Cardiac fibroblast (primary cell): ENCODE measurements at regions not wholly inside any gene's neighbourhood (a gene's known extent, or its start where the extent isn't known, plus 50 kb on each side); places are given as distances from the start of the nearest gene placed in this dataset.

Experiments used
- DNase-seq, 2 donors: peaks; one replicate each; pipeline versions ENCODE4 v3.0.0 to v3.0.0-alpha.2; 2010; ENCODE audit warnings: low read depth in 2 of 2
- H3K4me3 ChIP-seq, 2 donors: replicated peaks in 1 of 2; 1 replicate in 1 of 2; 2 replicates in 1 of 2; pipeline ENCODE4 v1.5.1; 2011; ENCODE audit warnings: low read depth in 2 of 2, low read length in 2 of 2, mild to moderate bottlenecking in 2 of 2, moderate library complexity in 1 of 2
- TF ChIP-seq, protein P1 (sequence below): IDR thresholded peaks from one replicate; pipeline ENCODE4 v1.5.1; 2011; ENCODE audit warnings: low read depth, mild to moderate bottlenecking, low read length, inconsistent platforms

DNA sequence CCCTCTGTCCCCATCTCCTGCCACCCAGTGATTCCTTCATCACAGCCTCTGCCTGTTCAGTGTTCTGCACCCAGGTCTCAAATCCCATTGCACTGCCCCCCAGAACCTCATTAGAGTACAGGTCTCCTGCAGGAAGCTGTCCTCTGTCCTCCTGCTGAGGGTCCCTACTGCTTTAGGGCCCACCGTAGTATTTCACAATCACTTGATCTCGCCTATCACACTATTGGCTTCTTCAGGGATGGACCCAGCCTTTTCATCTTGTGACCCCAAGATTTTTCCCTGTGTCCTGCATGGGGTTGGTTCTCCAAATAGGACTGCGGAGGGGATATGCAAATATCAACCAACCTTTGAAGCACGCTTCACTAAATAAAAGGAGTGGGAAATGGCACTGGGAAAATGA is 331.1 kb upstream of the AJAP1 start:
- no peak for DNase-seq
- TF ChIP-seq, protein P1, sequence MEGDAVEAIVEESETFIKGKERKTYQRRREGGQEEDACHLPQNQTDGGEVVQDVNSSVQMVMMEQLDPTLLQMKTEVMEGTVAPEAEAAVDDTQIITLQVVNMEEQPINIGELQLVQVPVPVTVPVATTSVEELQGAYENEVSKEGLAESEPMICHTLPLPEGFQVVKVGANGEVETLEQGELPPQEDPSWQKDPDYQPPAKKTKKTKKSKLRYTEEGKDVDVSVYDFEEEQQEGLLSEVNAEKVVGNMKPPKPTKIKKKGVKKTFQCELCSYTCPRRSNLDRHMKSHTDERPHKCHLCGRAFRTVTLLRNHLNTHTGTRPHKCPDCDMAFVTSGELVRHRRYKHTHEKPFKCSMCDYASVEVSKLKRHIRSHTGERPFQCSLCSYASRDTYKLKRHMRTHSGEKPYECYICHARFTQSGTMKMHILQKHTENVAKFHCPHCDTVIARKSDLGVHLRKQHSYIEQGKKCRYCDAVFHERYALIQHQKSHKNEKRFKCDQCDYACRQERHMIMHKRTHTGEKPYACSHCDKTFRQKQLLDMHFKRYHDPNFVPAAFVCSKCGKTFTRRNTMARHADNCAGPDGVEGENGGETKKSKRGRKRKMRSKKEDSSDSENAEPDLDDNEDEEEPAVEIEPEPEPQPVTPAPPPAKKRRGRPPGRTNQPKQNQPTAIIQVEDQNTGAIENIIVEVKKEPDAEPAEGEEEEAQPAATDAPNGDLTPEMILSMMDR: no peak

DNA sequence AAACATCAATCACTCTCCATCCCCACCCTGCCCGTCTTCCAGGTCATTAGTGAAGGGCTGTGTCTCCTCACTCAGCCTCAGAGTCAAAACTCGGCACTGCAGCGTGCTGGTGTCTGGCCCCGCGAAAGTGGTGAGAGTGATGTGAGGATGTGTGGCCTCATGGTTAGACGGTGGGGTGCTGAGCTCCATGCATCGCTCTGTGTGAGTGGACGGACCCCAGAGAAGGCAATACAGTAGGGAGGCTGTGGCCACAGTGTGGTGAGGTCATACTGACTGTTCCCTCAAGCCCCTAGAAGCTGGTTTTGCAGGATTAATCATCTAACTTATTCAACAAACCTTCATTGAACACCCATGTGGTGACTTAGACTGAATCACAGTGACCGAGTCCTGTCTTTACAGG is 329.9 kb upstream of the AJAP1 start:
- no peak overlapping the region for H3K4me3 ChIP-seq
- no peak for DNase-seq
- TF ChIP-seq, protein P1: no peak

More for the DNA sequence above, 331.1 kb upstream of the AJAP1 start:
- H3K4me3 ChIP-seq: no peak overlapping the region

DNA sequence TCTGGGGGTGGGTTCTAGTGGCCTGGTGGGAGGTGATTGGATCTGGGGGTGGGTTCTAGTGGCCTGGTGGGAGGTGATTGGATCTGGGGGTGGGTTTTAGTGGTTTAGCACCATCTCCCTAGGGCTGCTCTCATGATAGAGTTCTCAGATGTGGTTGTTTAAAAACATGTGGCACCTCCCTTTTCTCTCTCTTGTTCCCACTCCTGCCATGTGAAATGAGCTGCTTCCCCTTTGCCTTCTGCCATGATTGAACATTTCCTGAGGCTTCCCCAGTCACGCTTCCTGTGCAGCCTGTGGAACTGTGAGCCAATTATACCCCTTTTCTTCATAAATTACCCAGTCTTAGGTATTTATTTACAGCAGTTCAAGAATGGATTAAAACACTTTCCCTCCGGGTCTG is 327.3 kb upstream of the AJAP1 start:
- TF ChIP-seq, protein P1: no peak

DNA sequence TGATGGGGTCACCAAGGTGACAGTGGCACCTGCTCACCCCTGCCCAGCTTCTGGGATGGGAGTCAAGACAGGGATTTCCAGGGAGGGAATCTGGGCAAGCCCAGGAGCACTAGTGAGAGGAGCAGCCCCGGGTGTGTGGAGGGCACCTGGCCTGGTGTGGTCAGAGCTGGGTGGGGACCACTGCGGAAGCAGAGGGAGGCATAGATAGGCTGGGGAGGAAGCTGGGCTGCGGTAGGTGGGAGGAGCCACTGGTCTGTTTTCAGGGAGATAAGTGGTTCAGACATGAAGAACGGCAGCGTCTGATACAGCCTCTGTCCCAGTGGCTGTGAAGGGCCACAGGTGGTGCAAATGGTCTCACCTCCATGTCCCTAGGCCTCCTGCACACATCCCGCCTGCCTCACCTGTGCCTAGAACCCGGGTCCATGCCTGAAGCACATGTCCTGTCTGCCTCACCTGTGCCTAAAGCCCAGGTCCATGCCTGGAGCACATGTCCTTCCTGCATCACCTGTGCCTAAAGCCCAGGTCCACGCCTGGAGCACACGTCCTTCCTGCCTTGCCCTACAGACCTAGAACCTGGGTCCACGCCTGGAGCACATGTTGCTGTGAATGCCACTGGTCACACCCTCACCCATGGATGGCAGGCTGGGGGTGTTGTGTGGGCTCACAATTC is 325.9 kb upstream of the AJAP1 start:
- DNase-seq: no peak

More for the DNA sequence above, 327.3 kb upstream of the AJAP1 start:
- no peak for DNase-seq
- no peak overlapping the region for H3K4me3 ChIP-seq

DNA sequence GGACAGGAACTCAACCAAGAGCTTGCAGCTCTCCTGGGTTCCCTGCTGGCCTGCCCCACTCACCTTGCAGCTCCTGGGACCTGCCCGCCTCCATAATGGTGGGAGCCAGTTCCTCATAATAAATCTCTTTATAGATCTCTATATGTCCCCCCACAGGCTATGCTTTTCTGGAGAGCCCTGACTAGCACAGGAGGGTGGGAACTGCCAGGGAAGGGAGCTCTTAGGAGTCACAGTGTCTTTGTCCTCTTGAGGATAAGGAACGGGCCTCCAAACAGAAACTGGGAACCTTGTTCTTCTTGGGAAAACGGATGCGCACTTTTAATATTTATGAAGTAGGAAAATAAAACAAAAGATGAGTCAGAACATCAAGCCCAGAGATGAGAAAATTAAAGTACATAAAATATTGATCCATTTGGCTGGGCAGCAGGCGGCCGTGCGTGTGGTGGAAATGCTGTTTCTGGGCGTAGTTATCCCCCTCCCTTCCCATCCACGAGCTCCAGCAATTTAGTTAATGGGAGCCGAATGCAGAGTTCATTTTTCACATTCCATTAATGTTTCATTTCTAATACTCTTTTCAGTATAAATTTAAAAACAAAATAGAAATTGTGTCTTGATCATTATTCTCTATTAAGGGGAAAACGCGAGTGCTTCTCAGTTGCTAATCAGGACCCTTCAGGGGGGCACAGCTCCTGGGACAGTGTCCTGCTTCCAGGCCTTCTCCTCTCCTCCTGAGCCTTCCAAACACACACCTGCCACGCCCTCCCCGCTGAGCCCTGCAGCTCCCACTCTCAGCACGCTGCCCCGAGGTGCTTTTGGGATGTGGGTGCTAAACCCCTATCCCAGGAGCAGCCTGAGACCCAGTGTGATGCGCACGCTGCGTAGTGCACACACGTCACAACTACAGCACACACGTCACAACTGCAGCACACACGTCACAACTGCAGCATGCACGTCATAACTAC is 323.3 kb upstream of the AJAP1 start:
- TF ChIP-seq, protein P1: no peak
- no peak overlapping the region for H3K4me3 ChIP-seq
- DNase-seq: no peak

More for the DNA sequence above, 325.9 kb upstream of the AJAP1 start:
- TF ChIP-seq, protein P1: no peak
- no peak overlapping the region for H3K4me3 ChIP-seq

DNA sequence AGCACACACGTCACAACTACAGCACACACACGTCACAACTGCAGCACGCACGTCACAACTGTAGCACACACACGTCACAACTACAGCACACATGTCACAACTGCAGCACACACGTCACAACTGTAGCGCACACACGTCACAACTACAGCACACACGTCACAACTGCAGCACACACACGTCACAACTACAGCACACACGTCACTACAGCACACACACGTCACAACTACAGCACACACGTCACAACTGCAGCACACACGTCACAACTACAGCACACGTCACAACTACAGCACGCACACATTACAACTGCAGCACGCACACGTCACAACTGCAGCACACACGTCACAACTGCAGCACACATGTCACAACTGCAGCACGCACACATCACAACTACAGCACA is 322.6 kb upstream of the AJAP1 start:
- TF ChIP-seq, protein P1: no peak
- no peak for DNase-seq
- no peak overlapping the region for H3K4me3 ChIP-seq
